ENCODE measurements at regions not wholly inside any gene's neighbourhood (a gene's known extent, or its start where the extent isn't known, plus 50 kb on each side); places are given as distances from the start of the nearest gene placed in this dataset.

DNA sequence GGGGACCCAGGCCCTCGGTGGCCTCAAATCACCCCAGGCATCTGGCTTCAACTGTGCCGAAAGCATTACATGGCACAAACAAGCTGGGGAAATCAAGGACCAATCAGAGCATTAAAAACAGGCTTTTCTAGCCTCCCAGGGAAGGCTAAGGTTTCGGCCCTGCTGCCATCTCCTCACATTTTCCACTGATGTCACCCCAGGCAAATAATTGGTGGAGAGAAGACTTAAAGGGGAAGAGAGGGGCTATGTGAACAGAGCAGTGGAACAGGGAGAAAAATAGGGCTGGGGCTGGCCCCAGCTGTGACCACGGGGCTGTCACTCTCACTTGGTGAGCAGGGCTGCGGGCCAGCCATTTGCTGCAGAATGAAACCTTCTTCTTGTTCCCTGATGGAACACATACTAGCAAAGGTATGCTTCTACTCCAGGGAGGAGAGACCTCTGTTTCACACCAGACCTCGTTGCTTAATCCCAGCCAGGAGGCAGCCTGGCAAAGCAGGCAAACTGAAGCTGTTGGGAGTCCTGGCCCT, 581.3 kb downstream of the SOX6 start:
- no peak for DNase-seq (ENCODE audit: low read depth in 6 of 9, low spot score in 9 of 9)
- H3K4me3 ChIP-seq (ENCODE audit: low read length in 2 of 2): no peak overlapping the region
- H3K27ac ChIP-seq (ENCODE audit: low read depth in 1 of 2, low read length in 1 of 2): no peak overlapping the region
- no peaks in the 10 kb centered on the region for H3K36me3 ChIP-seq (ENCODE audit: control insufficient read depth in 2 of 2, insufficient read depth in 2 of 2, low read length in 1 of 2)
- H3K4me1 ChIP-seq (ENCODE audit: control insufficient read depth in 2 of 2, insufficient read depth in 2 of 2, low read length in 2 of 2): no peaks in the 10 kb centered on the region
- H3K9me3 ChIP-seq (ENCODE audit: control insufficient read depth in 2 of 2, insufficient read depth in 1 of 2, low read length in 1 of 2): no peaks in the 10 kb centered on the region
- WGBS: 83% methylated on average over 6 of the region's 6 CpGs
- no peaks in the 10 kb centered on the region for H3K27me3 ChIP-seq (ENCODE audit: control insufficient read depth in 2 of 2, insufficient read depth in 1 of 2, low read length in 1 of 2)

DNA sequence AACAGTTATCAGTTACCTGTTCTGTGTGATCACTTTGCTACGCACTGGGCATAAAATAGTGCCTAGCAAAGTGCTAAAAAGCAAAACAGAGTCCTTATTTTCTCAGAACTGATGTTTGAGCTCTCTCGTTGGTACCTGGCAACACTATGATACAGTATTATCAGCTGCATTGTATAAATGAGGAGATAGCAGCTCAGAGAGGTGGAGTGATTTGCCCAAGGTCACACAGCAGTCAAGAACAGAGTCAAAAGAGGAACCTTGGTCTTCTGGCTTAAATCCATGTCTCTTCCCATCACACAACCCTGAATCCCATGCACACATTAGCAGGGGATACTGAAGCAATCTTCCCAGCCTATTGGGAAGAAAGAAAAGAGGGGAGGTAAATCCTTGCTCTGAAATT, 580.5 kb downstream of the SOX6 start:
- WGBS: 89% methylated on average over 2 of the region's 2 CpGs
- Histone ChIP-seq H3K4me1 (ENCODE audit: control insufficient read depth in 2 of 2, insufficient read depth in 2 of 2, low read length in 2 of 2) (no peaks in the 10 kb centered on the region), H3K36me3 (ENCODE audit: control insufficient read depth in 2 of 2, insufficient read depth in 2 of 2, low read length in 1 of 2) (no peaks in the 10 kb centered on the region), H3K27me3 (ENCODE audit: control insufficient read depth in 2 of 2, insufficient read depth in 1 of 2, low read length in 1 of 2) (no peaks in the 10 kb centered on the region), H3K9me3 (ENCODE audit: control insufficient read depth in 2 of 2, insufficient read depth in 1 of 2, low read length in 1 of 2) (no peaks in the 10 kb centered on the region), H3K4me3 (ENCODE audit: low read length in 2 of 2) (no peak overlapping the region), H3K27ac (ENCODE audit: low read depth in 1 of 2, low read length in 1 of 2) (no peak overlapping the region)
- DNase-seq (ENCODE audit: low read depth in 6 of 9, low spot score in 9 of 9): no peak

GRCh38 chr11:15776366-15776765, 580.0 kb downstream of the SOX6 start:
- no peak for DNase-seq (ENCODE audit: low read depth in 6 of 9, low spot score in 9 of 9)
- H3K4me1 ChIP-seq (ENCODE audit: control insufficient read depth in 2 of 2, insufficient read depth in 2 of 2, low read length in 2 of 2): no peaks in the 10 kb centered on the region
- no peaks in the 10 kb centered on the region for H3K9me3 ChIP-seq (ENCODE audit: control insufficient read depth in 2 of 2, insufficient read depth in 1 of 2, low read length in 1 of 2)
- no peak overlapping the region for H3K4me3 ChIP-seq (ENCODE audit: low read length in 2 of 2)
- no peaks in the 10 kb centered on the region for H3K36me3 ChIP-seq (ENCODE audit: control insufficient read depth in 2 of 2, insufficient read depth in 2 of 2, low read length in 1 of 2)
- no peak overlapping the region for H3K27ac ChIP-seq (ENCODE audit: low read depth in 1 of 2, low read length in 1 of 2)
- no peaks in the 10 kb centered on the region for H3K27me3 ChIP-seq (ENCODE audit: control insufficient read depth in 2 of 2, insufficient read depth in 1 of 2, low read length in 1 of 2)
- WGBS: 77% methylated on average over 1 of the region's 1 CpG

DNA sequence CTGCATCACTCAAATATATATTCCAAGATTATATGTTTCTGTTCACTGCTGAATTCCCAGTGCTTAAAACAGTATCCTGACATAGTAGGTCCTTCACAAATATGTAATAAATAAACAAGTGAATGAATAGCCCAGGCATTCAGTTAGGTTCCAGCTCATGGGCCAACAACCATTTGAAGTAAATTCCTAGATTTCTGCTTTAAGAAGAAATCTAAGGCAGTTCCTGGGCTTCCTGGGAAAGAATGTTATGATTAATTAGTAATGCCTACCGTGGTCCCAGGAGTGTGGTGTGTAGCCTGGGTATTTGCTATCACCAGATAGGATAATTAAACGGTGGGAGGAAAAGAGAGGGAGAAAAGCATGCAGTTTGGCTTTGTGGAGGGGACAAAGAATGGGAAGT, 576.8 kb downstream of the SOX6 start:
- Histone ChIP-seq H3K9me3 (ENCODE audit: control insufficient read depth in 2 of 2, insufficient read depth in 1 of 2, low read length in 1 of 2) (no peaks in the 10 kb centered on the region), H3K27me3 (ENCODE audit: control insufficient read depth in 2 of 2, insufficient read depth in 1 of 2, low read length in 1 of 2) (no peaks in the 10 kb centered on the region), H3K4me3 (ENCODE audit: low read length in 2 of 2) (no peak overlapping the region), H3K27ac (ENCODE audit: low read depth in 1 of 2, low read length in 1 of 2) (no peak overlapping the region), H3K4me1 (ENCODE audit: control insufficient read depth in 2 of 2, insufficient read depth in 2 of 2, low read length in 2 of 2) (no peaks in the 10 kb centered on the region), H3K36me3 (ENCODE audit: control insufficient read depth in 2 of 2, insufficient read depth in 2 of 2, low read length in 1 of 2) (no peaks in the 10 kb centered on the region)
- no peak for DNase-seq (ENCODE audit: low read depth in 6 of 9, low spot score in 9 of 9)
- 79% methylated on average over 2 of the region's 2 CpGs for WGBS

DNA sequence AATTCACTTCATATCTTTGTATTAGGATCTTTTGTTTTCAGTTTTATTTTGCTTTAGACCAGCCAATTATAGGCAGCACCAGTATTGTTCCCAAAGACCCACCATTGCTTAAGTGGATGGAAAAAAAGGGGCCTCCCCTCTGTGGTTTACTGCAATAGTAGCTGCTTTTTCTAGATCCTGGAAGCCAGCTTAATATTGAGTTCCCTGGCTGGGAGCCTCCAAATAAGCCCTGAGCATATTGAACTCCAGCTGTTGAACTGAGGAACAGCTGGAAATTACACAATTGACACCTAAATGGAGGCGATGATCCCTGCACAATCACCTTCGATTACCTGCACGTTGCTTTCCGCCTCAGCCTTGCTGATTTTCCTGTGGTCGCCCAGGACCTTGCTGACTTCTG, 576.0 kb downstream of the SOX6 start:
- 95% methylated on average over 5 of the region's 5 CpGs for WGBS
- H3K4me3 ChIP-seq (ENCODE audit: low read length in 2 of 2): no peak overlapping the region
- H3K27me3 ChIP-seq (ENCODE audit: control insufficient read depth in 2 of 2, insufficient read depth in 1 of 2, low read length in 1 of 2): no peaks in the 10 kb centered on the region
- H3K36me3 ChIP-seq (ENCODE audit: control insufficient read depth in 2 of 2, insufficient read depth in 2 of 2, low read length in 1 of 2): no peaks in the 10 kb centered on the region
- no peaks in the 10 kb centered on the region for H3K9me3 ChIP-seq (ENCODE audit: control insufficient read depth in 2 of 2, insufficient read depth in 1 of 2, low read length in 1 of 2)
- no peaks in the 10 kb centered on the region for H3K4me1 ChIP-seq (ENCODE audit: control insufficient read depth in 2 of 2, insufficient read depth in 2 of 2, low read length in 2 of 2)
- H3K27ac ChIP-seq (ENCODE audit: low read depth in 1 of 2, low read length in 1 of 2): no peak overlapping the region
- no peak for DNase-seq (ENCODE audit: low read depth in 6 of 9, low spot score in 9 of 9)

DNA sequence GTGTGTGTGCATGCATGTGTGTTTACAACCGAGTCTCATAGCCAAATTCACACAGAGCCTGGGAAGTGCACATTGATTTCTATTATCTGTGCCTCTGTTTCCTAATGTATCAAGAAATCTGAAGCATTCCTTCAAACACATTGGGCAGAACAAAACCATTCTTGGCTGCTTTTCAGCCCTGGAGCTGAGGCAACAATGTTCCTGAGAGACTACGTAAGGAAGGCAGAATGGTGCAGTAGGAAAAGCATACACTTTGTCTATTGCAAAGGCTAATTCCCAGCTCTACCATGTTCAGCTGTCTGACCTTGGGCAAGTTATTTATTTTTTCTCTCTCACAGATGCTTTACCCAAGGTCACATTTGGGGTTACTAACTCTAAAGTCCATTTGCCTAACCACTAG, 575.5 kb downstream of the SOX6 start:
- Histone ChIP-seq H3K4me1 (ENCODE audit: control insufficient read depth in 2 of 2, insufficient read depth in 2 of 2, low read length in 2 of 2) (no peaks in the 10 kb centered on the region), H3K27me3 (ENCODE audit: control insufficient read depth in 2 of 2, insufficient read depth in 1 of 2, low read length in 1 of 2) (no peaks in the 10 kb centered on the region), H3K4me3 (ENCODE audit: low read length in 2 of 2) (no peak overlapping the region), H3K36me3 (ENCODE audit: control insufficient read depth in 2 of 2, insufficient read depth in 2 of 2, low read length in 1 of 2) (no peaks in the 10 kb centered on the region), H3K27ac (ENCODE audit: low read depth in 1 of 2, low read length in 1 of 2) (no peak overlapping the region), H3K9me3 (ENCODE audit: control insufficient read depth in 2 of 2, insufficient read depth in 1 of 2, low read length in 1 of 2) (no peaks in the 10 kb centered on the region)
- 92% methylated on average over 2 of the region's 2 CpGs for WGBS
- DNase-seq (ENCODE audit: low read depth in 6 of 9, low spot score in 9 of 9): no peak

- no peaks in the 10 kb centered on the region for H3K4me1 ChIP-seq (ENCODE audit: control insufficient read depth in 2 of 2, insufficient read depth in 2 of 2, low read length in 2 of 2)
- no peak for DNase-seq (ENCODE audit: low read depth in 6 of 9, low spot score in 9 of 9)
- no peak overlapping the region for H3K4me3 ChIP-seq (ENCODE audit: low read length in 2 of 2)
- no peaks in the 10 kb centered on the region for H3K36me3 ChIP-seq (ENCODE audit: control insufficient read depth in 2 of 2, insufficient read depth in 2 of 2, low read length in 1 of 2)
- H3K27ac ChIP-seq (ENCODE audit: low read depth in 1 of 2, low read length in 1 of 2): no peak overlapping the region
- H3K9me3 ChIP-seq (ENCODE audit: control insufficient read depth in 2 of 2, insufficient read depth in 1 of 2, low read length in 1 of 2): no peaks in the 10 kb centered on the region
- WGBS: 85% methylated on average over 4 of the region's 4 CpGs
- H3K27me3 ChIP-seq (ENCODE audit: control insufficient read depth in 2 of 2, insufficient read depth in 1 of 2, low read length in 1 of 2): no peaks in the 10 kb centered on the region
These were observed 572.7 kb downstream of the SOX6 start for GRCh38 chr11:15783619-15784018.

GRCh38 chr11:15793043-15793996, 563.0 kb downstream of the SOX6 start:
- H3K36me3 ChIP-seq (ENCODE audit: control insufficient read depth in 2 of 2, insufficient read depth in 2 of 2, low read length in 1 of 2): no peaks in the 10 kb centered on the region
- H3K27ac ChIP-seq (ENCODE audit: low read depth in 1 of 2, low read length in 1 of 2): no peak overlapping the region
- H3K27me3 ChIP-seq (ENCODE audit: control insufficient read depth in 2 of 2, insufficient read depth in 1 of 2, low read length in 1 of 2): no peaks in the 10 kb centered on the region
- DNase-seq (ENCODE audit: low read depth in 6 of 9, low spot score in 9 of 9): no peak
- H3K4me1 ChIP-seq (ENCODE audit: control insufficient read depth in 2 of 2, insufficient read depth in 2 of 2, low read length in 2 of 2): no peaks in the 10 kb centered on the region
- H3K4me3 ChIP-seq (ENCODE audit: low read length in 2 of 2): no peak overlapping the region
- no peaks in the 10 kb centered on the region for H3K9me3 ChIP-seq (ENCODE audit: control insufficient read depth in 2 of 2, insufficient read depth in 1 of 2, low read length in 1 of 2)
- 92% methylated on average over 5 of the region's 5 CpGs for WGBS

DNA sequence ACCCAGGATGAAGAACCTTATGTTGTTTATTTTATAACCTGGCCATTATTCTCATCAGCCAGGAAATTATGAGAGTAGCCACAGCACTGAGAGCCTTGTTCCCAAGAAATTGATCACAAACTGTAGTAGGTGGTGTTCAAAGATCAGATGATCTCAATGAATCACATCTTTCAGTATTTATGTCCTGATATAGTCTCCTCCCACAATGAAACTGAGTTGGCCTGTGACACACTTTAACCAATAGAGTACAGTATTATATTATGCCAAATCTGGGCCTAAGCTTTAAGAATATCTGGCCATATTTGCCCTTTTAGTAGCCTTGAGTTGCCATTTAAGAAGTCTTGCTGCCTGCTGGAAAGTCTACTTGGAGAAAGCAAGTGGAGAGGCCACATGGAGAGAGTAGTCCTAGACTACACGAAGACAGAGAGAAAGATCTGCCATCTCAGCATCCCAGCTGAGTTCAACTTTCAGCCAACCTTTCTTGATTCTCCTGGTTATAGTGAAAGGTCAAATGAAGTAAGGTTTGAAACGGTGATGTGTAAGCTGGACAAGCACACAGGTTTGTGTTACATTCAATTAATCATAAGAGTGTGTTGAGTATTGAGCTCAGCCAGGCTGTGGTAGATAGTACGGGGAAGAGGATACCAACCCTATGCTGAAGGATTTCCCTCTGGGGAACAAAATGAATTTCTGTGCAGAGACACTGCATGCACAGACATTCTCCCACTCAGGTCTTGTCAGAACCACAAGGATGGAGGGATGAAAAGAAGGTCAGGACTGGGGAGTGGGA, 561.8 kb downstream of the SOX6 start:
- Histone ChIP-seq H3K27ac (ENCODE audit: low read depth in 1 of 2, low read length in 1 of 2) (no peak overlapping the region), H3K4me1 (ENCODE audit: control insufficient read depth in 2 of 2, insufficient read depth in 2 of 2, low read length in 2 of 2) (no peaks in the 10 kb centered on the region), H3K36me3 (ENCODE audit: control insufficient read depth in 2 of 2, insufficient read depth in 2 of 2, low read length in 1 of 2) (no peaks in the 10 kb centered on the region), H3K4me3 (ENCODE audit: low read length in 2 of 2) (no peak overlapping the region), H3K9me3 (ENCODE audit: control insufficient read depth in 2 of 2, insufficient read depth in 1 of 2, low read length in 1 of 2) (no peaks in the 10 kb centered on the region), H3K27me3 (ENCODE audit: control insufficient read depth in 2 of 2, insufficient read depth in 1 of 2, low read length in 1 of 2) (no peaks in the 10 kb centered on the region)
- WGBS: 92% methylated on average over 3 of the region's 3 CpGs
- no peak for DNase-seq (ENCODE audit: low read depth in 6 of 9, low spot score in 9 of 9)
